ENCODE measurements at regions not wholly inside any gene's neighbourhood (a gene's known extent, or its start where the extent isn't known, plus 50 kb on each side); places are given as distances from the start of the nearest gene placed in this dataset.

- Histone ChIP-seq H3K36me3 (ENCODE audit: control insufficient read depth in 1 of 2, insufficient read depth in 2 of 2, low read length in 2 of 2) (no peaks in the 10 kb centered on the region), H3K9ac (ENCODE audit: low read length) (no peak overlapping the region), H2BK5ac (ENCODE audit: low read depth, low read length, poor library complexity) (no peak overlapping the region), H2BK12ac (ENCODE audit: low read length) (no peak overlapping the region), H3K14ac (ENCODE audit: low read length) (no peak overlapping the region), H2BK120ac (ENCODE audit: insufficient read depth, low read length, poor library complexity) (no peak overlapping the region), H4K91ac (ENCODE audit: low read depth, low read length) (no peak overlapping the region), H3K79me1 (ENCODE audit: low read length) (peaks cover 4% of the 10 kb centered on the region), H3K4me3 (ENCODE audit: low read depth, low read length) (no peak overlapping the region), H2AFZ (ENCODE audit: insufficient read depth, low read length, poor library complexity) (no peak overlapping the region), H4K8ac (ENCODE audit: low read depth, low read length) (no peak overlapping the region), H3K9me3 (ENCODE audit: insufficient read depth, low read depth, low read length) (no peaks in the 10 kb centered on the region), H3K23ac (ENCODE audit: low read length) (no peak overlapping the region), H4K12ac (ENCODE audit: low read depth, low read length) (no peak overlapping the region), H3K27ac (ENCODE audit: low read depth, low read length) (no peak overlapping the region), H3K79me2 (ENCODE audit: control insufficient read depth, insufficient read depth, low read length, poor library complexity) (no peaks in the 10 kb centered on the region), H2AK5ac (ENCODE audit: low read length) (no peak overlapping the region), H3K4me2 (ENCODE audit: low read length) (no peak overlapping the region), H3K18ac (ENCODE audit: low read length) (no peak overlapping the region), H3K4ac (ENCODE audit: low read depth, low read length) (no peak overlapping the region), H3K27me3 (ENCODE audit: insufficient read depth, low read length) (no peaks in the 10 kb centered on the region), H3K4me1 (ENCODE audit: control insufficient read depth in 1 of 2, insufficient read depth in 2 of 2, low read length in 2 of 2) (peaks cover 0 to 8% of the 10 kb centered on the region in 2 experiments)
- WGBS (ENCODE audit: extremely low coverage, insufficient coverage, insufficient read length), result no CpG with 5 or more reads among the region's 2 CpGs
- no peak for DNase-seq
Measured at GRCh38 chr4:57403591-57403990, 293.4 kb upstream of the IGFBP7 start.

- Histone ChIP-seq H3K4me3 (ENCODE audit: low read depth, low read length) (no peak overlapping the region), H3K27me3 (ENCODE audit: insufficient read depth, low read length) (no peaks in the 10 kb centered on the region), H2BK5ac (ENCODE audit: low read depth, low read length, poor library complexity) (no peak overlapping the region), H3K9ac (ENCODE audit: low read length) (no peak overlapping the region), H4K12ac (ENCODE audit: low read depth, low read length) (no peak overlapping the region), H3K4me1 (ENCODE audit: control insufficient read depth in 1 of 2, insufficient read depth in 2 of 2, low read length in 2 of 2) (peaks cover 0 to 8% of the 10 kb centered on the region in 2 experiments), H3K18ac (ENCODE audit: low read length) (no peak overlapping the region), H3K4ac (ENCODE audit: low read depth, low read length) (no peak overlapping the region), H4K91ac (ENCODE audit: low read depth, low read length) (no peak overlapping the region), H3K14ac (ENCODE audit: low read length) (no peak overlapping the region), H3K36me3 (ENCODE audit: control insufficient read depth in 1 of 2, insufficient read depth in 2 of 2, low read length in 2 of 2) (no peaks in the 10 kb centered on the region), H3K23ac (ENCODE audit: low read length) (no peak overlapping the region), H3K27ac (ENCODE audit: low read depth, low read length) (no peak overlapping the region), H2AK5ac (ENCODE audit: low read length) (no peak overlapping the region), H3K4me2 (ENCODE audit: low read length) (no peak overlapping the region), H2AFZ (ENCODE audit: insufficient read depth, low read length, poor library complexity) (no peak overlapping the region), H3K79me2 (ENCODE audit: control insufficient read depth, insufficient read depth, low read length, poor library complexity) (no peaks in the 10 kb centered on the region), H4K8ac (ENCODE audit: low read depth, low read length) (no peak overlapping the region), H2BK120ac (ENCODE audit: insufficient read depth, low read length, poor library complexity) (no peak overlapping the region), H3K9me3 (ENCODE audit: insufficient read depth, low read depth, low read length) (no peaks in the 10 kb centered on the region), H2BK12ac (ENCODE audit: low read length) (no peak overlapping the region), H3K79me1 (ENCODE audit: low read length) (peaks cover 4% of the 10 kb centered on the region)
- WGBS (ENCODE audit: extremely low coverage, insufficient coverage, insufficient read length), result no CpG with 5 or more reads among the region's 4 CpGs
- no peak for DNase-seq
Measured at GRCh38 chr4:57401586-57401985, 291.4 kb upstream of the IGFBP7 start.

GRCh38 chr4:57378766-57379165 lies 268.6 kb upstream of the IGFBP7 start:
- no peak overlapping the region for H3K14ac ChIP-seq (ENCODE audit: low read length)
- H3K18ac ChIP-seq (ENCODE audit: low read length), result no peak overlapping the region
- H3K9me3 ChIP-seq (ENCODE audit: insufficient read depth, low read depth, low read length), result peaks cover 2% of the 10 kb centered on the region
- H2AFZ ChIP-seq (ENCODE audit: insufficient read depth, low read length, poor library complexity), result no peak overlapping the region
- no peak overlapping the region for H4K12ac ChIP-seq (ENCODE audit: low read depth, low read length)
- no peak overlapping the region for H4K91ac ChIP-seq (ENCODE audit: low read depth, low read length)
- no peak overlapping the region for H3K4ac ChIP-seq (ENCODE audit: low read depth, low read length)
- no peak overlapping the region for H4K8ac ChIP-seq (ENCODE audit: low read depth, low read length)
- no peaks in the 10 kb centered on the region for H3K36me3 ChIP-seq (ENCODE audit: control insufficient read depth in 1 of 2, insufficient read depth in 2 of 2, low read length in 2 of 2)
- H3K4me2 ChIP-seq (ENCODE audit: low read length), result no peak overlapping the region
- no peak overlapping the region for H3K23ac ChIP-seq (ENCODE audit: low read length)
- H3K79me2 ChIP-seq (ENCODE audit: control insufficient read depth, insufficient read depth, low read length, poor library complexity), result no peaks in the 10 kb centered on the region
- no peaks in the 10 kb centered on the region for H3K4me1 ChIP-seq (ENCODE audit: control insufficient read depth in 1 of 2, insufficient read depth in 2 of 2, low read length in 2 of 2)
- no peaks in the 10 kb centered on the region for H3K79me1 ChIP-seq (ENCODE audit: low read length)
- WGBS (ENCODE audit: extremely low coverage, insufficient coverage, insufficient read length), result no CpG with 5 or more reads among the region's 3 CpGs
- H3K27ac ChIP-seq (ENCODE audit: low read depth, low read length), result no peak overlapping the region
- no peak overlapping the region for H2AK5ac ChIP-seq (ENCODE audit: low read length)
- no peak overlapping the region for H3K4me3 ChIP-seq (ENCODE audit: low read depth, low read length)
- H2BK5ac ChIP-seq (ENCODE audit: low read depth, low read length, poor library complexity), result no peak overlapping the region
- no peak overlapping the region for H2BK12ac ChIP-seq (ENCODE audit: low read length)
- H3K27me3 ChIP-seq (ENCODE audit: insufficient read depth, low read length), result no peaks in the 10 kb centered on the region
- no peak overlapping the region for H2BK120ac ChIP-seq (ENCODE audit: insufficient read depth, low read length, poor library complexity)
- no peak for DNase-seq
- H3K9ac ChIP-seq (ENCODE audit: low read length), result no peak overlapping the region

- Histone ChIP-seq H2BK12ac (ENCODE audit: low read length) (no peak overlapping the region), H3K27me3 (ENCODE audit: insufficient read depth, low read length) (no peaks in the 10 kb centered on the region), H3K14ac (ENCODE audit: low read length) (no peak overlapping the region), H4K91ac (ENCODE audit: low read depth, low read length) (no peak overlapping the region), H4K8ac (ENCODE audit: low read depth, low read length) (no peak overlapping the region), H3K9me3 (ENCODE audit: insufficient read depth, low read depth, low read length) (no peaks in the 10 kb centered on the region), H3K27ac (ENCODE audit: low read depth, low read length) (no peak overlapping the region), H3K9ac (ENCODE audit: low read length) (no peak overlapping the region), H3K79me2 (ENCODE audit: control insufficient read depth, insufficient read depth, low read length, poor library complexity) (no peaks in the 10 kb centered on the region), H3K36me3 (ENCODE audit: control insufficient read depth in 1 of 2, insufficient read depth in 2 of 2, low read length in 2 of 2) (no peaks in the 10 kb centered on the region), H3K79me1 (ENCODE audit: low read length) (no peaks in the 10 kb centered on the region), H3K4me1 (ENCODE audit: control insufficient read depth in 1 of 2, insufficient read depth in 2 of 2, low read length in 2 of 2) (peaks cover 0 to 3% of the 10 kb centered on the region in 2 experiments), H3K4me3 (ENCODE audit: low read depth, low read length) (no peak overlapping the region), H2BK5ac (ENCODE audit: low read depth, low read length, poor library complexity) (no peak overlapping the region), H3K23ac (ENCODE audit: low read length) (no peak overlapping the region), H2AK5ac (ENCODE audit: low read length) (no peak overlapping the region), H3K4ac (ENCODE audit: low read depth, low read length) (no peak overlapping the region), H2AFZ (ENCODE audit: insufficient read depth, low read length, poor library complexity) (no peak overlapping the region), H2BK120ac (ENCODE audit: insufficient read depth, low read length, poor library complexity) (no peak overlapping the region), H4K12ac (ENCODE audit: low read depth, low read length) (no peak overlapping the region), H3K18ac (ENCODE audit: low read length) (no peak overlapping the region), H3K4me2 (ENCODE audit: low read length) (no peak overlapping the region)
- no CpG with 5 or more reads among the region's 1 CpG for WGBS (ENCODE audit: extremely low coverage, insufficient coverage, insufficient read length)
- DNase-seq, result no peak
Measured at GRCh38 chr4:57374866-57375595, 264.8 kb upstream of the IGFBP7 start.

Measured in trophoblast cell (in vitro differentiated cells and primary cell).